ENCODE measurements at regions not wholly inside any gene's neighbourhood (a gene's known extent, or its start where the extent isn't known, plus 50 kb on each side); places are given as distances from the start of the nearest gene placed in this dataset.

GRCh38 chr13:31442571-31442970 is 242.8 kb downstream of the B3GLCT start:
- DNase-seq, result no peak

- DNase-seq, result no peak
Observed at GRCh38 chr13:31444266-31444856, 244.6 kb downstream of the B3GLCT start.

GRCh38 chr13:31452525-31452924 is 252.8 kb downstream of the B3GLCT start:
- DNase-seq, result no peak

DNA sequence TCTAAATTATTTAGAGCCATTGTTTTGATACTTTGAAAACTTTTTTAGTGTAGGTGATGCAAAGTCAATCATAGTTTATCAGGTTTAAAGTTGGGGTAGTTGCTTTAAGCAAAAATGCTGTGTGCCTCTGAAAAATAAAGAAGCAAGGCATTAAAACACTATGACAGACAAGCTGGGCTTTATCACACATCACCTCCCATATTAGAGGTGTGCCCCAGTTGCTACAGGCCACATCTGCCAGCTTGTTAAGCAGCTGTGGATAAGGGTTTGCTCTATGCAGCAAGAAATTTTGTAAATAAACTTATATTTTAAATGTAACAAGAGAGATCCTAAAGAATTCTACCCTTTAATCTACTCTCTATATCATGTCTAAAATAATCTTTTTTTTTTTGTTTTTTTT is 255.8 kb downstream of the B3GLCT start:
- no peak for DNase-seq

- no peak for DNase-seq
Observed at GRCh38 chr13:31456056-31456455, 256.3 kb downstream of the B3GLCT start.

GRCh38 chr13:31460061-31460460 is 260.3 kb downstream of the B3GLCT start:
- DNase-seq, result no peak

DNA sequence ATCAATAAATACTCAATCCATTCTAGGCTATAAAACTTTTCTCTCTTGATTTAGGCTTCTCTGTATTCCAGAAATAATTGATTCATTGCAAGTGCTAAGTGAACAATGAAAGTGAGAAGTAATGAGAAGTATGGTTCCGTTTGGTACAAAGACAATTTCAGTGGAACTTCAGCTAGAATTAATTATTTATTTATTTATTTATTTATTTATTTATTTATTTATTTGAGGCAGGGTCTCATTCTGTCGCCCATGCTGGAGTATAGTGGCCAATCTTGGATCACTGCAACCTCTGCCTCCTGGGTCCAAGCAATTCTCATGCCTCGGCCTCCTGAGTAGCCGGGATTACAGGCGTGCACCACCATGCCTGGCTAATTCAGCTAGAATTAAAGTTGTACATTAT is 262.1 kb downstream of the B3GLCT start:
- DNase-seq, result no peak

DNA sequence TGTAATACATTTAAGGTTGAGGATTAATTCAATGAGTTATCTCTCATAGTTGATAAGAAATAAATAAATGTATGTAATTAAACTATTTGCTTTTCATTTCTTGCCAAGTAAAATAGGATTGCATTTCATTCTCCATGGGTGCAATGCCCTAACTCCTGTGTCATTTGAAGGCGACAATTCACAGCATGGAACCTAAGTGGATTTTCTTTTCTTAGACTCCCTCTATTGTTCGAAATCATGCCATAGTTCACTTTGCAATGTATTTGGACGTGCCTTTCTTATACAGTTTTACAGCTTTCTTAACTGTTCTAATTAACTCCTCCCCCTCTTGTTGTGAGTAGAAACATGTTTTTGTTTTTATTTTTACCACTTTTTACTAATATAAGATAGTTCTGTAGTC is 263.0 kb downstream of the B3GLCT start:
- no peak for DNase-seq

GRCh38 chr13:31468114-31468902 is 268.5 kb downstream of the B3GLCT start:
- DNase-seq, result no peak

DNA sequence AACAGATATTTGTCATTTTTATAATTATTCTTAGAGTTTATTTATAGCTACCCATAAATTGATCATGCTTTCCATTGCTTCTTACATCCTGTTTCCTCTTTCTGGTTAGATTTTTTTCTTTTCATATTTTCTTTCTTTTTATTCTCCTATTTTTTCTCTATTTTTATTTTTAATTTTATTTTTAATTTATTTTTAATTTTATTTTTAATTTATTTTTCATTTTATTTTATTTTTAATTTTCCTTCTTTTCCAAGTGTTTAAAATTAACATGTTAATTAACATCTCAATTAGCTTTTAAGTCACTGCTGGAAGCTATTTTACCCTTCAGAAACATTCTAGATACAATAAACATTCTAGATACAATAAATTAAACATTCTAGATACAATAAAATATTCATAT is 269.6 kb downstream of the B3GLCT start:
- DNase-seq, result no peak

DNA sequence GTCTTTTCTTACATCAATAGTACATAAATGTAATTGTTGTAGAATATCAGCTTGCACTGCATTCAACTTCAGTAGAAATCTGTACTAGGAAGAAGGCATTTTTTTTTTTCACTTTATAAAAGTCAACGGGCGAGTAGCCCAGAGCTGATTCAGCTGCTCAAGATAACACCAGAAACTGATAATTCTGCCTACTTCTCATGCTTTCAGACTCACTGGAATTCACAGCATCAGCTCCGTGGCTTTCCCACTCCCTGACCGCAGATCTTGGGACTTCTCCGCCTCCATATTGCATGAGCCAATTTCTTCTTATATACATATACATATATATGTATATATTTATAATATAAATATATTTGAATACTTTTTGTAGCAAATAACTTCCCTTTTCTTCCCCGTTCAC is 263.1 kb upstream of the RXFP2 start:
- DNase-seq, result no peak

GRCh38 chr13:31476753-31477152 is 262.6 kb upstream of the RXFP2 start:
- no peak for DNase-seq

DNA sequence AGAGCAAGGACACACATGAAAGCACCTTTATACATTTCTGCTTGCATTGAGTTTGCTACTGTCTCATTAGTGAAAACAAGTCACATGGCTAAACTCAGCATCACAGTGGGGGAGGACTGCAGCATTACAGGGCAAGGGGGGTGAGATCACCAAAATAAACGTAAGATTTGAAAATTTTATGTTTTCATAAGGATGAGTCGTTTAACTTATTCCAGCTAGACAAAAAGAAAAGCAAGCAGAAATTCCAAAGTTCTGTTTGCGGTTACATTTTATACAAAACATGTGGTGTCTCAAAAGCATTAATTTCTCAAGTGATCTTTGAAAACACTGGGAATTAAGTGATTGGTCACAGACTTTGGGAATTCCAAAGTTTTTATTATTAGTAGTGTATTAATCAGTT is 261.4 kb upstream of the RXFP2 start:
- no peak for DNase-seq

DNA sequence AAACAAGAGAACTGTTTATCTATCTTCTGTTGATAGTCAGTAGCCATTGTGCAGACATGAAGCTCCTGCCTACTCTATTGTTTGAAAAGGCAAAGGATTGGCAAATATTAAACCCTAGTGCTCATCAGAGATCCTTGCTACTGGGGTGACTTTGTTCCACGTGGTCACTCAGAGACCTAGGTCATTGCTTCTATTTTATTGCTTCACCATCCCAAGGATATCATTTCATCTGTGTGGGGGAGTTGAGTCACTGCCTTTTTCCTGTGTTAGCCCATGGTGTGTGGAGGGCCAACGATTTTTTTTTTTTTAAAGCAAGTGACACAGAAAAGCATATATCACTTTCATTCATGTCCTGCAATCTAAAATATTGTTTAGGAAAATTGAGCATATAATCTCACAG is 254.1 kb upstream of the RXFP2 start:
- no peak for DNase-seq

DNA sequence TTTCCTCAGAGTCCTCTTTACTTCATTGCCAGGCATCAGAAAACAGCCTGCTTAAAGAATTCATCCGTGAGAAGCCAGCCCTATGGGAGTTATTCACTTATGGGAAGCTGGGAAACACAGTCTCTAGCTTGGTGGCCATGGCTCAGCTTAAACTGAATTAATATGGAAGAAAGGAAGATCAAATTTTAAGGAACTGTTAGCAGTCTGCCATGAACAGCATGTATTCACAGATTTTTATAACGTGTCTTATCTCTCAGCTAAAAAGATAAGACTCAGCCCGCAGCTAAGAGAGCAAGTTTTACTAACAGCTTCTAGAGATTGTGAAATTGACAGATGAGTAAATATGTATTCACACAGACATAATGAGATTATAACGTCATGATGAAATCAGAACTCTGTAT is 253.7 kb upstream of the RXFP2 start:
- DNase-seq, result no peak

DNA sequence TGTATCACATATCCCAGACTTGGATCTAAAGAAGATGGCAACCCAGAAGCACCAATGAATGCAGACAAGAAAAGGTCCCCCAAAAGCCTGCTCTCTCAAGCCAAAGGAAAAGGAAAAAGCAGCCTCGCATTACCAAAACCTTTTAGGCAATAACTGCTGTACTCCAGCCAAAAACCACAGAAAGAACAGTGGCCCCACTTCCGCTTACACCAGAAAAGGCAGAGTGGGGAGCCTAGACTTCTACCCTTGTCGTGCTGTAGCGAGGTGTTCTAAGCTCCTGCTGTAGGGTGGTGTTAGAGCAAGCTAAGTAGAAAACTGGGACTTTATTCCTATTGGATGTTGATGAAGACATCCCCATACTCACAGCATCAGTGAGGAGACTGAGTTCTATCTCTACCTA is 244.0 kb upstream of the RXFP2 start:
- DNase-seq, result no peak

- no peak for DNase-seq
Observed at GRCh38 chr13:31499274-31499673, 240.1 kb upstream of the RXFP2 start.

GRCh38 chr13:31503626-31504025 is 235.7 kb upstream of the RXFP2 start:
- no peak for DNase-seq

- DNase-seq, result no peak
Observed at GRCh38 chr13:31504918-31505317, 234.4 kb upstream of the RXFP2 start.

GRCh38 chr13:31512331-31512730 is 227.0 kb upstream of the RXFP2 start:
- no peak for DNase-seq

DNA sequence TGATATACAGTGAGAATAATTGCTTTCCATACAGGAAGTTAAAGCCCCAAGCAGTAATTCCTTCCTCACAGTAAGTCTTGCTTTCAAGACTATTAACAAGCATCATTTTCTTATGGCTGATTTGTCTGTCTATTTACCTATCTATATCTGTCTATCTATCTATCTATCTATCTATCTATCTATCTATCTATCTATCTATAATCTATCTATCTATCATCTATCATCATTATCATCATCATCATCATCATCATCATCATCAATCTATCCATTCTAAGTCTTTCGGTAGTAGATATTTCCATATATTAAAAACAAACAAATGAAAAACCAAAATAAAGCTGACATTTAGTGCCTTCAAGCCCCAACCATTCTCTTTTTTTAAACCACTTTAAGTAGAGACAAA is 224.4 kb upstream of the RXFP2 start:
- no peak for DNase-seq

DNA sequence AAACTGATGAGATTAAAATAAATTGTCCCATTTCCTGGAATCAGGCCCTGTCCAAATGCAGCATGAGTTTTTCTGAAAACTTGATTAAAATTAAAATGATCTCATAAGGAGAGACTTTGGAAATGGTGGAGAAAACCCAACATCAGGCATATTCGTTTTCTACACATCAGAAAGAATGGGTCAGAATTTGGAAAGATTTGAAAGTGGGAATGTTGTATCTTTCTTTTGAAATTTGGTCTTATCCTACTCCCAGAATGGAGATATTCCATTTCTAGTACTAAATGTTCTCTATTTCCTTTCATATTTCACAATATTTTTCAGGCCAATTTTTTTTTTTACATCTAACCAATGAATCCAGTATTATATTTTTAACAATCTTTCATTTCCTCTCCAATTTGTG is 223.9 kb upstream of the RXFP2 start:
- no peak for DNase-seq

GRCh38 chr13:31517599-31517998 is 221.7 kb upstream of the RXFP2 start:
- DNase-seq, result no peak

DNA sequence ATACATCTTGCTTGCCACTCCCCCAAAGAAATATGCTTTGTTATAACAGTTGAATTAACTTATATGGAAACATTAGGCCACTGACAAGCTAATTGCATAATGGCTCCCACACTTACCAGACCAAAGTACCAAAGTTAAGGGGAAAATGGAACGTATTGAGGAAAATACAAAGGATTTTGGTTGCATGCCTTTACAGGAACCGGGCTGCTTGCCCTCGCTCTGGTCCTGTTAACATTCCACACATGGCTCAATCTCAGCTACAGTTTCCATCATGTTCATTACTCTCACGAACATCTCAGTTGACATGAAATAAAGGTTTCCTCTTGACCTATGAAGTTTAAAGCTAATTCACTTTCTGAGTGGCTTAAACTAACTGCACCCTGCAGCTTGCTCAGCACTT is 220.7 kb upstream of the RXFP2 start:
- DNase-seq, result no peak

- no peak for DNase-seq
Observed at GRCh38 chr13:31521435-31521834, 217.9 kb upstream of the RXFP2 start.
